A549 (cell line): ENCODE measurements at regions not wholly inside any gene's neighbourhood (a gene's known extent, or its start where the extent isn't known, plus 50 kb on each side); places are given as distances from the start of the nearest gene placed in this dataset.

Experiments
- CEBPB ChIP-seq, 2 experiments: fragments of >200 bp in 1 of 2; sonication (Bioruptor Twin) in 1 of 2; formaldehyde crosslinking in 1 of 2; IDR thresholded peaks; 2 replicates each; pipeline ENCODE4 v1.6.1; 2012 to 2016
- FOSL2 ChIP-seq, 2 experiments: fragments of 450-650 bp in 1 of 2; fragments of >200 bp in 1 of 2; sonication (Bioruptor Twin) in 1 of 2; formaldehyde crosslinking; IDR thresholded peaks; 2 replicates each; pipeline versions ENCODE4 v1.5.0 to v1.6.1; 2016 to 2020; ENCODE audit warnings: mild to moderate bottlenecking in 1 of 2, moderate library complexity in 1 of 2
- HOXA7 ChIP-seq: fragments of 250-450 bp; sonication (Bioruptor Pico); IDR thresholded peaks from 2 replicates; pipeline ENCODE4 v1.5.0; 2020; ENCODE audit warnings: mild to moderate bottlenecking, moderate library complexity
- MYC ChIP-seq: IDR thresholded peaks from 2 replicates; pipeline ENCODE4 v1.6.1; 2012; ENCODE audit warnings: mild to moderate bottlenecking, inconsistent platforms, low read length, improper control_type of control experiment, borderline replicate concordance
- RCOR1 ChIP-seq: fragments of 150-350 bp; IDR thresholded peaks from 2 replicates; pipeline ENCODE4 v1.6.1; 2014; ENCODE audit warnings: antibody characterized with exemption, low read length, low read depth
- RFX5 ChIP-seq: fragments of 450-650 bp; IDR thresholded peaks from 2 replicates; pipeline ENCODE4 v1.7.1; 2014; ENCODE audit warnings: antibody characterized with exemption, mild to moderate bottlenecking, moderate library complexity
- TF ChIP-seq, protein P1 (sequence below): fragments of 150-350 bp; IDR thresholded peaks from 2 replicates; pipeline ENCODE4 v1.6.1; 2014; ENCODE audit warnings: low read depth, mild to moderate bottlenecking, low read length
- TF ChIP-seq, protein P2 (sequence below): fragments of >200 bp; sonication (Bioruptor Twin); formaldehyde crosslinking; IDR thresholded peaks from 3 replicates; pipeline ENCODE4 v1.5.1; 2016
- TF ChIP-seq, protein P3 (sequence below): fragments of 250-450 bp; sonication (Bioruptor Pico); IDR thresholded peaks from 2 replicates; pipeline ENCODE4 v1.5.0; 2021; ENCODE audit warnings: mild to moderate bottlenecking, moderate library complexity, borderline replicate concordance

DNA sequence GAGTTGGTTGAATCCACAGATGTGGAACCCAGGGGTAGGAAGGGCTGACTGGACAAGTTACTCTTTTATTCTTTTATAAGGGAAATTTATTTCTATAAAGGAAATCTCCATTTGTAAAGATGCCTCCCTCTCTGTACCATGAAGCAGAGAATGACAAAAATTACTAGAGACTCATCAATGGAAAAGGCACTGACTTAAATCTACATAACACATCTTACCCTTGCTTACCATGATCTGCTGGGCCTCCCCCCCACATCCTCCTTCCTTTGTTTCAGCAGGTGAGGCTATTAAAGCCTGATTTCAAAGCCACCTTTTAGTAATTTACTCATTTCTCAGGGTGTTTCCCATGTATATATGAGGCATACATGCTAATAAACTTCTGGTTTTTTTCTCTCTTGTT, 130.2 kb upstream of the HDDC2 start:
- TF ChIP-seq MYC (no peak), RCOR1 (no peak), HOXA7 (CRISPR knock-in tag) (no peak), RFX5 (no peak), CEBPB (IDR thresholded peaks at IDR 0.05) (no peak), FOSL2 (IDR thresholded peaks at IDR 0.05) (no peak), FOSL2 (CRISPR knock-in tag; IDR thresholded peaks at IDR 0.05) (no peak)
- TF ChIP-seq, protein P1, sequence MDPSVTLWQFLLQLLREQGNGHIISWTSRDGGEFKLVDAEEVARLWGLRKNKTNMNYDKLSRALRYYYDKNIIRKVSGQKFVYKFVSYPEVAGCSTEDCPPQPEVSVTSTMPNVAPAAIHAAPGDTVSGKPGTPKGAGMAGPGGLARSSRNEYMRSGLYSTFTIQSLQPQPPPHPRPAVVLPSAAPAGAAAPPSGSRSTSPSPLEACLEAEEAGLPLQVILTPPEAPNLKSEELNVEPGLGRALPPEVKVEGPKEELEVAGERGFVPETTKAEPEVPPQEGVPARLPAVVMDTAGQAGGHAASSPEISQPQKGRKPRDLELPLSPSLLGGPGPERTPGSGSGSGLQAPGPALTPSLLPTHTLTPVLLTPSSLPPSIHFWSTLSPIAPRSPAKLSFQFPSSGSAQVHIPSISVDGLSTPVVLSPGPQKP: no peak
- TF ChIP-seq, protein P2, sequence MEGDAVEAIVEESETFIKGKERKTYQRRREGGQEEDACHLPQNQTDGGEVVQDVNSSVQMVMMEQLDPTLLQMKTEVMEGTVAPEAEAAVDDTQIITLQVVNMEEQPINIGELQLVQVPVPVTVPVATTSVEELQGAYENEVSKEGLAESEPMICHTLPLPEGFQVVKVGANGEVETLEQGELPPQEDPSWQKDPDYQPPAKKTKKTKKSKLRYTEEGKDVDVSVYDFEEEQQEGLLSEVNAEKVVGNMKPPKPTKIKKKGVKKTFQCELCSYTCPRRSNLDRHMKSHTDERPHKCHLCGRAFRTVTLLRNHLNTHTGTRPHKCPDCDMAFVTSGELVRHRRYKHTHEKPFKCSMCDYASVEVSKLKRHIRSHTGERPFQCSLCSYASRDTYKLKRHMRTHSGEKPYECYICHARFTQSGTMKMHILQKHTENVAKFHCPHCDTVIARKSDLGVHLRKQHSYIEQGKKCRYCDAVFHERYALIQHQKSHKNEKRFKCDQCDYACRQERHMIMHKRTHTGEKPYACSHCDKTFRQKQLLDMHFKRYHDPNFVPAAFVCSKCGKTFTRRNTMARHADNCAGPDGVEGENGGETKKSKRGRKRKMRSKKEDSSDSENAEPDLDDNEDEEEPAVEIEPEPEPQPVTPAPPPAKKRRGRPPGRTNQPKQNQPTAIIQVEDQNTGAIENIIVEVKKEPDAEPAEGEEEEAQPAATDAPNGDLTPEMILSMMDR: no peak
- TF ChIP-seq, protein P3, sequence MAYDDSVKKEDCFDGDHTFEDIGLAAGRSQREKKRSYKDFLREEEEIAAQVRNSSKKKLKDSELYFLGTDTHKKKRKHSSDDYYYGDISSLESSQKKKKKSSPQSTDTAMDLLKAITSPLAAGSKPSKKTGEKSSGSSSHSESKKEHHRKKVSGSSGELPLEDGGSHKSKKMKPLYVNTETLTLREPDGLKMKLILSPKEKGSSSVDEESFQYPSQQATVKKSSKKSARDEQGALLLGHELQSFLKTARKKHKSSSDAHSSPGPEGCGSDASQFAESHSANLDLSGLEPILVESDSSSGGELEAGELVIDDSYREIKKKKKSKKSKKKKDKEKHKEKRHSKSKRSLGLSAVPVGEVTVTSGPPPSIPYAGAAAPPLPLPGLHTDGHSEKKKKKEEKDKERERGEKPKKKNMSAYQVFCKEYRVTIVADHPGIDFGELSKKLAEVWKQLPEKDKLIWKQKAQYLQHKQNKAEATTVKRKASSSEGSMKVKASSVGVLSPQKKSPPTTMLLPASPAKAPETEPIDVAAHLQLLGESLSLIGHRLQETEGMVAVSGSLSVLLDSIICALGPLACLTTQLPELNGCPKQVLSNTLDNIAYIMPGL (CRISPR knock-in tag): no peak
